GM23338 (cell line): ENCODE measurements at regions not wholly inside any gene's neighbourhood (a gene's known extent, or its start where the extent isn't known, plus 50 kb on each side); places are given as distances from the start of the nearest gene placed in this dataset.

Source experiments
- ATAC-seq: fragments of 200-7000 bp; cut with Tn5 transposase; 3 replicates; pipeline ENCODE4 v1.9.1; 2020
- DNase-seq: peaks from one replicate; pipeline ENCODE4 v3.0.0-alpha.2; 2015; ENCODE audit warnings: low spot score
- H2AFZ ChIP-seq: fragments of 200-600 bp; sonication (generic); 2 replicates; pipeline ENCODE4 v1.8.0; 2016; ENCODE audit warnings: antibody characterized with exemption, mild to moderate bottlenecking, moderate library complexity
- H3F3A ChIP-seq: fragments of 200-600 bp; sonication (generic); replicated peaks from 2 replicates; pipeline ENCODE4 v1.8.0; 2017; ENCODE audit warnings: antibody characterized with exemption, mixed run types, low read depth
- H3K27ac ChIP-seq: fragments of 200-600 bp; sonication (generic); 2 replicates; pipeline ENCODE4 v1.6.1; 2016; ENCODE audit warnings: low read depth
- H3K27me3 ChIP-seq: fragments of 200-600 bp; sonication (generic); 2 replicates; pipeline ENCODE4 v1.8.0; 2016; ENCODE audit warnings: mild to moderate bottlenecking, mixed run types, moderate library complexity; ENCODE audit not compliant: insufficient read depth
- H3K36me3 ChIP-seq: fragments of 200-600 bp; sonication (generic); 2 replicates; pipeline ENCODE4 v1.8.0; 2016; ENCODE audit warnings: mild to moderate bottlenecking; ENCODE audit not compliant: insufficient read depth
- H3K4me1 ChIP-seq: fragments of 200-600 bp; sonication (generic); 2 replicates; pipeline ENCODE4 v1.8.0; 2016; ENCODE audit warnings: mild to moderate bottlenecking, moderate library complexity; ENCODE audit not compliant: insufficient read depth
- H3K4me2 ChIP-seq: fragments of 200-600 bp; sonication (generic); 2 replicates; pipeline ENCODE4 v1.7.1; 2017; ENCODE audit warnings: mixed run types
- H3K4me3 ChIP-seq: fragments of 200-600 bp; sonication (generic); 2 replicates; pipeline ENCODE4 v1.6.1; 2016; ENCODE audit warnings: mixed run types
- H3K79me2 ChIP-seq: fragments of 200-600 bp; sonication (generic); replicated peaks from 2 replicates; pipeline ENCODE4 v1.8.0; 2017; ENCODE audit warnings: mild to moderate bottlenecking; ENCODE audit not compliant: insufficient read depth
- H3K9me2 ChIP-seq: fragments of 200-600 bp; sonication (generic); 2 replicates; pipeline ENCODE4 v1.8.0; 2017; ENCODE audit not compliant: insufficient read depth
- H4K20me1 ChIP-seq: fragments of 200-600 bp; sonication (generic); replicated peaks from 2 replicates; pipeline ENCODE4 v1.8.0; 2017; ENCODE audit warnings: mild to moderate bottlenecking; ENCODE audit not compliant: insufficient read depth
- H3K27ac Mint-ChIP-seq: 2 replicates; pipeline ENCODE4 v1.8.0; 2020; ENCODE audit warnings: inconsistent platforms, mild to moderate bottlenecking, moderate library complexity, mixed read lengths
- H3K27me3 Mint-ChIP-seq: 3 replicates; pipeline ENCODE4 v1.8.0; 2022; ENCODE audit warnings: low read depth, mild to moderate bottlenecking, moderate library complexity, mixed read lengths, inconsistent platforms; ENCODE audit not compliant: insufficient read depth, poor library complexity
- H3K36me3 Mint-ChIP-seq: 3 replicates; pipeline ENCODE4 v1.8.0; 2021; ENCODE audit warnings: low read depth, mild to moderate bottlenecking, inconsistent platforms, moderate library complexity, mixed read lengths
- H3K4me1 Mint-ChIP-seq: 3 replicates; pipeline ENCODE4 v1.8.0; 2020; ENCODE audit warnings: mild to moderate bottlenecking, inconsistent platforms, mixed read lengths
- H3K4me3 Mint-ChIP-seq: 3 replicates; pipeline ENCODE4 v1.8.0; 2021; ENCODE audit warnings: moderate library complexity, mild to moderate bottlenecking, inconsistent platforms, mixed read lengths
- H3K9me3 Mint-ChIP-seq: 3 replicates; pipeline ENCODE4 v1.8.0; 2020; ENCODE audit warnings: moderate library complexity, mild to moderate bottlenecking, inconsistent platforms, mixed read lengths
- CREB1 ChIP-seq: fragments of 250-450 bp; sonication (Bioruptor Pico); IDR thresholded peaks from 2 replicates; pipeline ENCODE4 v1.5.0; 2020; ENCODE audit warnings: low read depth, mild to moderate bottlenecking, moderate library complexity
- EZH2 ChIP-seq: fragments of 200-600 bp; sonication (generic); IDR thresholded peaks from one replicate; pipeline ENCODE4 v1.8.0; 2017; ENCODE audit warnings: antibody characterized with exemption, mild to moderate bottlenecking, low read depth; ENCODE audit not compliant: unreplicated experiment
- EZH2phosphoT487 ChIP-seq: fragments of 200-600 bp; sonication (generic); IDR thresholded peaks from one replicate; pipeline ENCODE4 v1.8.1; 2018; ENCODE audit warnings: antibody characterized with exemption; ENCODE audit not compliant: unreplicated experiment
- JUNB ChIP-seq: IDR thresholded peaks from one replicate; pipeline ENCODE4 v1.6.1; 2016; ENCODE audit warnings: antibody characterized with exemption; ENCODE audit not compliant: unreplicated experiment
- NANOG ChIP-seq: IDR thresholded peaks from 2 replicates; pipeline ENCODE4 v1.6.1; 2016; ENCODE audit warnings: antibody characterized with exemption, borderline replicate concordance
- POLR2AphosphoS5 ChIP-seq: IDR thresholded peaks from 2 replicates; pipeline ENCODE4 v1.6.1; 2016; ENCODE audit warnings: antibody characterized with exemption, low read depth
- STAT1 ChIP-seq: IDR thresholded peaks from one replicate; pipeline ENCODE4 v1.6.1; 2016; ENCODE audit warnings: antibody characterized with exemption; ENCODE audit not compliant: unreplicated experiment
- ZNF114 ChIP-seq: fragments of 250-450 bp; sonication (Bioruptor Pico); IDR thresholded peaks from 2 replicates; pipeline ENCODE4 v1.5.0; 2020; ENCODE audit warnings: mild to moderate bottlenecking, moderate library complexity
- ZNF331 ChIP-seq: fragments of 250-450 bp; sonication (Bioruptor Pico); IDR thresholded peaks from 2 replicates; pipeline ENCODE4 v1.5.0; 2020; ENCODE audit warnings: low read depth, mild to moderate bottlenecking, moderate library complexity
- TF ChIP-seq, protein P1 (sequence below): IDR thresholded peaks from one replicate; pipeline ENCODE4 v1.6.1; 2018; ENCODE audit warnings: antibody characterized with exemption; ENCODE audit not compliant: unreplicated experiment
- TF ChIP-seq, protein P2 (sequence below): IDR thresholded peaks from 2 replicates; pipeline ENCODE4 v1.6.1; 2016; ENCODE audit warnings: antibody characterized with exemption
- TF ChIP-seq, protein P3 (sequence below), 2 experiments: fragments of 200-600 bp in 1 of 2; sonication (generic) in 1 of 2; conservative IDR thresholded peaks; 2 replicates each; pipeline versions ENCODE4 v1.5.1 to v1.6.1; 2016 to 2017; ENCODE audit warnings: antibody characterized with exemption in 2 of 2, low read depth in 2 of 2, mild to moderate bottlenecking in 2 of 2, moderate library complexity in 1 of 2
- TF ChIP-seq, protein P4 (sequence below): fragments of 250-450 bp; sonication (Bioruptor Pico); IDR thresholded peaks from 2 replicates; pipeline ENCODE4 v1.5.0; 2020; ENCODE audit warnings: mild to moderate bottlenecking, moderate library complexity

DNA sequence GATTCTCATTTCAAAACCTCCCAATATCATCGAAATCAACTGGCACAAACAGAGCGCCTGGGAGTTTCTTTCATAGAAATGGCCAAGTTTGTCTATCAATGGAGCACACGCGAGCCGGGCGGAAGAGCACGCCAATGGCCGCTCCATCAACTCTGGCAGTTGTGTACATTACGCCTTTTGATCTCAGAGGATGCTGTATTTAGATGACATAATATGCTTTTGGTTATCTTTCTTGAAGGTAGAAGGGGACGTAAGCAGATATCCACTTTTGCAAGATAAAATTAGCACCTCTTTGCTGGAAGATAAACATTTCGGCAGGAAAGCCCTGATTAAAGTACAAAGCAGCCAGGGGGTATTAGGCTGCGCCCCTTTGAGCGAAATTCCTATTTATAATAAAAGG, 287.4 kb downstream of the IRF8 start:
- Histone ChIP-seq H3F3A (no peaks in the 10 kb centered on the region), H3K79me2 (no peaks in the 10 kb centered on the region), H3K36me3 (no peaks in the 10 kb centered on the region), H3K27ac (no peak overlapping the region), H2AFZ (no peak overlapping the region), H3K4me1 (no peaks in the 10 kb centered on the region), H3K9me2 (no peaks in the 10 kb centered on the region), H3K4me3 (no peak overlapping the region), H3K27me3 (no peaks in the 10 kb centered on the region), H3K4me2 (no peak overlapping the region), H4K20me1 (no peaks in the 10 kb centered on the region)
- no peak overlapping the region for H3K4me3 Mint-ChIP-seq
- no peaks in the 10 kb centered on the region; the same call in 2 of the 3 replicates for H3K9me3 Mint-ChIP-seq
- no peak for DNase-seq
- no peaks in the 10 kb centered on the region for H3K36me3 Mint-ChIP-seq
- TF ChIP-seq JUNB (no peak), STAT1 (no peak), ZNF331 (CRISPR knock-in tag) (no peak), NANOG (no peak), CREB1 (CRISPR knock-in tag) (no peak), EZH2 (no peak), EZH2phosphoT487 (no peak), POLR2AphosphoS5 (no peak), ZNF114 (CRISPR knock-in tag) (no peak)
- TF ChIP-seq, protein P1, sequence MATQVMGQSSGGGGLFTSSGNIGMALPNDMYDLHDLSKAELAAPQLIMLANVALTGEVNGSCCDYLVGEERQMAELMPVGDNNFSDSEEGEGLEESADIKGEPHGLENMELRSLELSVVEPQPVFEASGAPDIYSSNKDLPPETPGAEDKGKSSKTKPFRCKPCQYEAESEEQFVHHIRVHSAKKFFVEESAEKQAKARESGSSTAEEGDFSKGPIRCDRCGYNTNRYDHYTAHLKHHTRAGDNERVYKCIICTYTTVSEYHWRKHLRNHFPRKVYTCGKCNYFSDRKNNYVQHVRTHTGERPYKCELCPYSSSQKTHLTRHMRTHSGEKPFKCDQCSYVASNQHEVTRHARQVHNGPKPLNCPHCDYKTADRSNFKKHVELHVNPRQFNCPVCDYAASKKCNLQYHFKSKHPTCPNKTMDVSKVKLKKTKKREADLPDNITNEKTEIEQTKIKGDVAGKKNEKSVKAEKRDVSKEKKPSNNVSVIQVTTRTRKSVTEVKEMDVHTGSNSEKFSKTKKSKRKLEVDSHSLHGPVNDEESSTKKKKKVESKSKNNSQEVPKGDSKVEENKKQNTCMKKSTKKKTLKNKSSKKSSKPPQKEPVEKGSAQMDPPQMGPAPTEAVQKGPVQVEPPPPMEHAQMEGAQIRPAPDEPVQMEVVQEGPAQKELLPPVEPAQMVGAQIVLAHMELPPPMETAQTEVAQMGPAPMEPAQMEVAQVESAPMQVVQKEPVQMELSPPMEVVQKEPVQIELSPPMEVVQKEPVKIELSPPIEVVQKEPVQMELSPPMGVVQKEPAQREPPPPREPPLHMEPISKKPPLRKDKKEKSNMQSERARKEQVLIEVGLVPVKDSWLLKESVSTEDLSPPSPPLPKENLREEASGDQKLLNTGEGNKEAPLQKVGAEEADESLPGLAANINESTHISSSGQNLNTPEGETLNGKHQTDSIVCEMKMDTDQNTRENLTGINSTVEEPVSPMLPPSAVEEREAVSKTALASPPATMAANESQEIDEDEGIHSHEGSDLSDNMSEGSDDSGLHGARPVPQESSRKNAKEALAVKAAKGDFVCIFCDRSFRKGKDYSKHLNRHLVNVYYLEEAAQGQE: no peak
- TF ChIP-seq, protein P2, sequence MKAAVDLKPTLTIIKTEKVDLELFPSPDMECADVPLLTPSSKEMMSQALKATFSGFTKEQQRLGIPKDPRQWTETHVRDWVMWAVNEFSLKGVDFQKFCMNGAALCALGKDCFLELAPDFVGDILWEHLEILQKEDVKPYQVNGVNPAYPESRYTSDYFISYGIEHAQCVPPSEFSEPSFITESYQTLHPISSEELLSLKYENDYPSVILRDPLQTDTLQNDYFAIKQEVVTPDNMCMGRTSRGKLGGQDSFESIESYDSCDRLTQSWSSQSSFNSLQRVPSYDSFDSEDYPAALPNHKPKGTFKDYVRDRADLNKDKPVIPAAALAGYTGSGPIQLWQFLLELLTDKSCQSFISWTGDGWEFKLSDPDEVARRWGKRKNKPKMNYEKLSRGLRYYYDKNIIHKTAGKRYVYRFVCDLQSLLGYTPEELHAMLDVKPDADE: no peak
- TF ChIP-seq, protein P3, sequence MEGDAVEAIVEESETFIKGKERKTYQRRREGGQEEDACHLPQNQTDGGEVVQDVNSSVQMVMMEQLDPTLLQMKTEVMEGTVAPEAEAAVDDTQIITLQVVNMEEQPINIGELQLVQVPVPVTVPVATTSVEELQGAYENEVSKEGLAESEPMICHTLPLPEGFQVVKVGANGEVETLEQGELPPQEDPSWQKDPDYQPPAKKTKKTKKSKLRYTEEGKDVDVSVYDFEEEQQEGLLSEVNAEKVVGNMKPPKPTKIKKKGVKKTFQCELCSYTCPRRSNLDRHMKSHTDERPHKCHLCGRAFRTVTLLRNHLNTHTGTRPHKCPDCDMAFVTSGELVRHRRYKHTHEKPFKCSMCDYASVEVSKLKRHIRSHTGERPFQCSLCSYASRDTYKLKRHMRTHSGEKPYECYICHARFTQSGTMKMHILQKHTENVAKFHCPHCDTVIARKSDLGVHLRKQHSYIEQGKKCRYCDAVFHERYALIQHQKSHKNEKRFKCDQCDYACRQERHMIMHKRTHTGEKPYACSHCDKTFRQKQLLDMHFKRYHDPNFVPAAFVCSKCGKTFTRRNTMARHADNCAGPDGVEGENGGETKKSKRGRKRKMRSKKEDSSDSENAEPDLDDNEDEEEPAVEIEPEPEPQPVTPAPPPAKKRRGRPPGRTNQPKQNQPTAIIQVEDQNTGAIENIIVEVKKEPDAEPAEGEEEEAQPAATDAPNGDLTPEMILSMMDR (conservative IDR thresholded peaks at IDR 0.05; ENCODE audit: low read depth in 2 of 2): no peak
- TF ChIP-seq, protein P4, sequence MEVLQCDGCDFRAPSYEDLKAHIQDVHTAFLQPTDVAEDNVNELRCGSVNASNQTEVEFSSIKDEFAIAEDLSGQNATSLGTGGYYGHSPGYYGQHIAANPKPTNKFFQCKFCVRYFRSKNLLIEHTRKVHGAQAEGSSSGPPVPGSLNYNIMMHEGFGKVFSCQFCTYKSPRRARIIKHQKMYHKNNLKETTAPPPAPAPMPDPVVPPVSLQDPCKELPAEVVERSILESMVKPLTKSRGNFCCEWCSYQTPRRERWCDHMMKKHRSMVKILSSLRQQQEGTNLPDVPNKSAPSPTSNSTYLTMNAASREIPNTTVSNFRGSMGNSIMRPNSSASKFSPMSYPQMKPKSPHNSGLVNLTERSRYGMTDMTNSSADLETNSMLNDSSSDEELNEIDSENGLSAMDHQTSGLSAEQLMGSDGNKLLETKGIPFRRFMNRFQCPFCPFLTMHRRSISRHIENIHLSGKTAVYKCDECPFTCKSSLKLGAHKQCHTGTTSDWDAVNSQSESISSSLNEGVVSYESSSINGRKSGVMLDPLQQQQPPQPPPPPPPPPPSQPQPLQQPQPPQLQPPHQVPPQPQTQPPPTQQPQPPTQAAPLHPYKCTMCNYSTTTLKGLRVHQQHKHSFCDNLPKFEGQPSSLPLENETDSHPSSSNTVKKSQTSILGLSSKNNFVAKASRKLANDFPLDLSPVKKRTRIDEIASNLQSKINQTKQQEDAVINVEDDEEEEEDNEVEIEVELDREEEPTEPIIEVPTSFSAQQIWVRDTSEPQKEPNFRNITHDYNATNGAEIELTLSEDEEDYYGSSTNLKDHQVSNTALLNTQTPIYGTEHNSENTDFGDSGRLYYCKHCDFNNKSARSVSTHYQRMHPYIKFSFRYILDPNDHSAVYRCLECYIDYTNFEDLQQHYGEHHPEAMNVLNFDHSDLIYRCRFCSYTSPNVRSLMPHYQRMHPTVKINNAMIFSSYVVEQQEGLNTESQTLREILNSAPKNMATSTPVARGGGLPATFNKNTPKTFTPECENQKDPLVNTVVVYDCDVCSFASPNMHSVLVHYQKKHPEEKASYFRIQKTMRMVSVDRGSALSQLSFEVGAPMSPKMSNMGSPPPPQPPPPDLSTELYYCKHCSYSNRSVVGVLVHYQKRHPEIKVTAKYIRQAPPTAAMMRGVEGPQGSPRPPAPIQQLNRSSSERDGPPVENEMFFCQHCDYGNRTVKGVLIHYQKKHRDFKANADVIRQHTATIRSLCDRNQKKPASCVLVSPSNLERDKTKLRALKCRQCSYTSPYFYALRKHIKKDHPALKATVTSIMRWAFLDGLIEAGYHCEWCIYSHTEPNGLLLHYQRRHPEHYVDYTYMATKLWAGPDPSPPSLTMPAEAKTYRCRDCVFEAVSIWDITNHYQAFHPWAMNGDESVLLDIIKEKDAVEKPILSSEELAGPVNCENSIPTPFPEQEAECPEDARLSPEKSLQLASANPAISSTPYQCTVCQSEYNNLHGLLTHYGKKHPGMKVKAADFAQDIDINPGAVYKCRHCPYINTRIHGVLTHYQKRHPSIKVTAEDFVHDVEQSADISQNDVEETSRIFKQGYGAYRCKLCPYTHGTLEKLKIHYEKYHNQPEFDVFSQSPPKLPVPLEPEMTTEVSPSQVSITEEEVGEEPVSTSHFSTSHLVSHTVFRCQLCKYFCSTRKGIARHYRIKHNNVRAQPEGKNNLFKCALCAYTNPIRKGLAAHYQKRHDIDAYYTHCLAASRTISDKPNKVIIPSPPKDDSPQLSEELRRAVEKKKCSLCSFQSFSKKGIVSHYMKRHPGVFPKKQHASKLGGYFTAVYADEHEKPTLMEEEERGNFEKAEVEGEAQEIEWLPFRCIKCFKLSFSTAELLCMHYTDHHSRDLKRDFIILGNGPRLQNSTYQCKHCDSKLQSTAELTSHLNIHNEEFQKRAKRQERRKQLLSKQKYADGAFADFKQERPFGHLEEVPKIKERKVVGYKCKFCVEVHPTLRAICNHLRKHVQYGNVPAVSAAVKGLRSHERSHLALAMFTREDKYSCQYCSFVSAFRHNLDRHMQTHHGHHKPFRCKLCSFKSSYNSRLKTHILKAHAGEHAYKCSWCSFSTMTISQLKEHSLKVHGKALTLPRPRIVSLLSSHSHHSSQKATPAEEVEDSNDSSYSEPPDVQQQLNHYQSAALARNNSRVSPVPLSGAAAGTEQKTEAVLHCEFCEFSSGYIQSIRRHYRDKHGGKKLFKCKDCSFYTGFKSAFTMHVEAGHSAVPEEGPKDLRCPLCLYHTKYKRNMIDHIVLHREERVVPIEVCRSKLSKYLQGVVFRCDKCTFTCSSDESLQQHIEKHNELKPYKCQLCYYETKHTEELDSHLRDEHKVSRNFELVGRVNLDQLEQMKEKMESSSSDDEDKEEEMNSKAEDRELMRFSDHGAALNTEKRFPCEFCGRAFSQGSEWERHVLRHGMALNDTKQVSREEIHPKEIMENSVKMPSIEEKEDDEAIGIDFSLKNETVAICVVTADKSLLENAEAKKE (CRISPR knock-in tag): no peak
- ATAC-seq: no peak
- no peak overlapping the region for H3K27ac Mint-ChIP-seq
- H3K4me1 Mint-ChIP-seq: peaks cover 2% of the 10 kb centered on the region; the same call in 1 of the 3 replicates
- H3K27me3 Mint-ChIP-seq: peaks cover 9% of the 10 kb centered on the region
